HG02623 (cell line): ENCODE measurements at regions not wholly inside any gene's neighbourhood (a gene's known extent, or its start where the extent isn't known, plus 50 kb on each side); places are given as distances from the start of the nearest gene placed in this dataset.

Experiments
- ATAC-seq: cut with Tn5 transposase; IDR thresholded peaks from one replicate; pipeline ENCODE4 v1.9.1; 2021; ENCODE audit warnings: moderate library complexity; ENCODE audit not compliant: unreplicated experiment

- no peak for ATAC-seq
Observed at GRCh38 chr4:111464251-111465045, 680.8 kb upstream of the FAM241A start.

DNA sequence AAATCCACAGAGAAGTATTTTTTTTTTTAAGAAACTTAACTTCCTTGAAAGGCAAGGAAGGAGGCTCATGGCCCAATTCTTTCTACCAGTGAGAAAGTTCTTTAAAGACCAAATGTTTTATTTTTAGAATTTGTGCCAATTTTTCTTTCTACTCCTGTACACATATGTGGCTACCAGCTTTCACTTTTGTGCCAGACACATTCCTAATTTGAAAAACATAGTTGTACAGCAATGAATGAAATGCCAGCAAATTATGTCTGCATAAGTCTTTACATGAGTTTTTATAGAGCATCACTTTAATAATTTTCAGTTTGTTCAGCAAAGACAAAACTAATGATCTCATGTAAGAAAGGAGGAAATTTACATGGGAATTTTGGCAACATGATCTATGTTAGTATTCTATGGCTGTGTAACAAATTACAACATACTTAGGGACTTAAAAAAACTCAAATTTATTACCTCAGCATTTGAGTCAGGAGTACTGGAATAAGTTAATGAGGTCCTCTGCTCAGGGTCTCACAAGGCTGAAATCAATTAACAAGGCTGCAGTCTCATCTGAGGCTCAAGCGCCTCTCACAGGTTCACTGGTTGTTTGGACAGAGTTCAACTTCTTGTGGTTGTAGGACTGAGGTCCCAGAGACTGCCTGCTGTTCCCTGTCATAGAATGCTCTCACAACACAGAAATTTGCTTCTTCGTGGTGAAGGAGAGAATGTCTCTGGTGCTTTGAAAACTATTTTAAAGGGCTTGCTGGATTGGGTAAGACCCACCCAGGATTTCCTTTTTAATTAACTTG lies 678.2 kb upstream of the FAM241A start:
- no peak for ATAC-seq

- no peak for ATAC-seq
Observed at GRCh38 chr4:111475001-111475400, 670.3 kb upstream of the FAM241A start.

DNA sequence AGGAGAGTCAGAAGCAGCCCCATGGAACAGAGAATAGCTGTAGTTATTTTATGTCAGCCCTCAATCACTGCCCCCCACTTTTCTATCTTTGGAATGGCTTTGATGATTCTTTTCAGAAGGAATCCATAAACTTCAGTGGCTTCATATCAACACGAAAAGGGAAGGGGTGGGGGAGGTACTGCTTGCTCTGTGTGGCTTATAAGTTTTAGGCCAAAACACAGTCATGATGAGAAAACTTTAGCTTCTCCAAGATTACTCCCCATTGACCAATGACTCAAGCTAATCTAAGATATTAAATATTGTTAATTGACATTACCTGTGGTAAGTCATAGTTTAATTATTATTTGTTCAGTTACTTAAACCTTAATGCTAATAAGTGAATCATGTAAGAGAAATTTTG lies 669.6 kb upstream of the FAM241A start:
- no peak for ATAC-seq

DNA sequence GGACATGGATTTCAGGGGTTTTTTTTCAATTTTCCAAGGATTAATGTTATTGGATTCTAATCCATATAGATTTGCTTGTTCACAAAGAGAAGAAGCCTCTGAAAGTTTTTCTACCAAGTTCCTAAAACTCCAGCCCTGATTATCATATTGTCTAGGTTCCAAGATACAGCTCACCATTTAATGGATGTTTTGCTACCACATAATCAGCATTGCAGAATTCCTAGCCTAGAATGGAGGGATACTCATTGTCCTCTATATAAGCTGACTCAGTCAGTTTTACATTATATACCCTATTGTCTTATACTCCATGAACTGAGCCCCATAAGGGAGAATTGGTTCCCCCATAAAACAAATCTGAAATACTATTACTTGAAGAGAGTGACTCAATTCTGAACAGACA lies 664.7 kb upstream of the FAM241A start:
- no peak for ATAC-seq

- ATAC-seq, result no peak
Observed at GRCh38 chr4:111483375-111484169, 661.7 kb upstream of the FAM241A start.

GRCh38 chr4:111492496-111492895 lies 652.8 kb upstream of the FAM241A start:
- ATAC-seq, result no peak

GRCh38 chr4:111494471-111494870 lies 650.8 kb upstream of the FAM241A start:
- no peak for ATAC-seq

GRCh38 chr4:111494971-111495370 lies 650.3 kb upstream of the FAM241A start:
- ATAC-seq, result no peak

DNA sequence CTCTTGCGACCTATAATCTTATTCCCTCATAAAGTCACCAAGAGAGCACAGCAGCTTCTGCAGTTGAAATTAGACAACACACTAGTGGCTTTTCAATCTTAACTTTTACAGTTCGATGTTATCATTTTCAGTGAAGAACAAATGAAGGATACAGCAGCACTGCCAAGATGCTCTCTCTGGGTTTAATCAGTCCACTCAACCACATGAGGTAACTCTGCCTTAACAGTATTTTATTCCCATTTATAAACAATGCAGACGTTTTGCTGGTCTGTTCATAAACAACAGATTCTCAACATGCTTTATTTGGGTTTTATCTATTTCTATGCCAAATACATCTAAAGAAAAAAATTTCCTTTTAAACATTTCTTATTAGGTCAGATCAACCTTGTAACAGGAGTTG lies 646.0 kb upstream of the FAM241A start:
- no peak for ATAC-seq

GRCh38 chr4:111499706-111500105 lies 645.5 kb upstream of the FAM241A start:
- ATAC-seq, result no peak

DNA sequence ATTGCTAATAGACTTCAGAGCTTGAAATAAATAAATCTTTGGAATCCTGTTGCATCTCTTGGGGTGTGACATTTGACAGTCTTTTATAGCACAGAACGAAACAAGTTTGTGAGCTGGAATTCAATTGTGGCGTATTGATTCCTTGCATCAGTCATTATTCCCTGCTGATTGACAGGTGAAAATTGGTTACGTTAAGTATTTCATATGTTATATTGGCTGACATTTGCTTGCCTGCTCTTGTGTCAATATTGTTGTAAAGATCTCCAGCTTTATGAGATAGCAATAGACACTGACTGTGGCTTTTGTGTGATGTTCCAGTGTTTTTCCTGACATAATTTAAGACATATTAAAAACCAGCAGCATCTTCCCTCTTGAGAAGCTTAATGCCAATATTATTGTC lies 644.4 kb upstream of the FAM241A start:
- no peak for ATAC-seq

GRCh38 chr4:111501946-111502345 lies 643.3 kb upstream of the FAM241A start:
- ATAC-seq, result no peak

GRCh38 chr4:111502626-111503025 lies 642.6 kb upstream of the FAM241A start:
- ATAC-seq, result no peak

DNA sequence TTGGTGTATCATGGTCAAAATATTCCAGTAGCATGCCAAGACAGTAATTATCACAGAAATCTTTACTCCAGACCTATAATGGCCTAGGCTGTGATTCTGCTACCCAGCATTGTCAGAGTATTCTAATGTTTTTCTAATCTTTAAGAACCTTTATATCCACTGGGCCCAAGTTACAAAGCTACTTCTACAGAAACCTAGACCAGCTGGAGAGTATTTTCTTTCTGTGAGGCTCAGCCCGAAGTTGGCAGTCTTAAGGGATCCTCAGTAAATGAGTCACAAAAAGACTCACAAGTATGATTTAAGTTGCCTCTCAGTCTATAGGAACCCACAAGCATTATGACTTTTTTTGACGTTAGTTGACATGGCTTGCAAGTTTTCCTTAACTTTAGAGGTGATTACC lies 638.5 kb upstream of the FAM241A start:
- no peak for ATAC-seq

- no peak for ATAC-seq
Observed at GRCh38 chr4:111510535-111510934, 634.7 kb upstream of the FAM241A start.

GRCh38 chr4:111512081-111512783 lies 633.0 kb upstream of the FAM241A start:
- no peak for ATAC-seq

DNA sequence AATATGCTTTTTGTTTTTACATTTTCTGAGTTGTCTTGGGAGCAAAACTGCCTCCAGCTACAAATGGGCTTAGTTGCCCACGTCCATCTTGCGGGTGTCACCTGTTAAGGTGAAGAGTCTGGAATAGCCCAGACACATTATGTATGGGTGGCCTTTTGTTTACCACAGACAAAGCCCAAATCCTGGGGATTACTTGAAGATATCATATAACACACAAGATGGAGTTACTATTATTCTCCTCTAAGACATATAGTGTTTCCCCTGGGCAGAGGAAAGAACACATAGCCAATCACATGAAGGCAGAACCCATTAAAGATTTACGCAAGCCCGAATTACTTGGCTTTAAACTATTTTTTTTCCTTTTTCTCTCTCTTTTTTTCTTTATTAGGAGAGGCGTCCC lies 625.6 kb upstream of the FAM241A start:
- no peak for ATAC-seq

- ATAC-seq, result no peak
Observed at GRCh38 chr4:111530446-111530845, 614.8 kb upstream of the FAM241A start.

GRCh38 chr4:111535792-111536191 lies 609.5 kb upstream of the FAM241A start:
- ATAC-seq, result no peak

GRCh38 chr4:111537165-111537564 lies 608.1 kb upstream of the FAM241A start:
- no peak for ATAC-seq
